Neural cell (in vitro differentiated cells): ENCODE measurements at regions not wholly inside any gene's neighbourhood (a gene's known extent, or its start where the extent isn't known, plus 50 kb on each side); places are given as distances from the start of the nearest gene placed in this dataset.

Experiments
- H2AFZ ChIP-seq: fragments of 200-600, 300-800 bp; sonication (generic), shearing (Covaris generic); 2 replicates; pipeline ENCODE4 v1.6.0; 2014; ENCODE audit warnings: low read depth, mild to moderate bottlenecking, antibody characterized with exemption, low read length, moderate library complexity
- H3F3A ChIP-seq: fragments of 200-600 bp; shearing (Covaris generic); 2 replicates; pipeline ENCODE4 v1.6.1; 2016; ENCODE audit warnings: mild to moderate bottlenecking, moderate library complexity, mixed read lengths, antibody characterized with exemption, low read length; ENCODE audit not compliant: insufficient read depth, poor library complexity, severe bottlenecking
- H3K27ac ChIP-seq: fragments of 200-600, 300-800 bp; sonication (generic), shearing (Covaris generic); 2 replicates; pipeline ENCODE4 v1.5.1; 2014; ENCODE audit warnings: mild to moderate bottlenecking, low read length, moderate library complexity
- H3K27me3 ChIP-seq: fragments of 300-800, 200-600 bp; sonication (generic), shearing (Covaris generic); 2 replicates; pipeline ENCODE4 v1.6.0; 2014; ENCODE audit warnings: mild to moderate bottlenecking, low read depth, low read length, moderate library complexity; ENCODE audit not compliant: insufficient read depth
- H3K36me3 ChIP-seq: fragments of 300-800, 200-600 bp; sonication (generic), shearing (Covaris generic); 2 replicates; pipeline ENCODE4 v1.5.1; 2014; ENCODE audit warnings: mild to moderate bottlenecking, antibody characterized with exemption, low read length, moderate library complexity; ENCODE audit not compliant: insufficient read depth
- H3K4me2 ChIP-seq: fragments of 300-800, 200-600 bp; sonication (generic), shearing (Covaris generic); 2 replicates; pipeline ENCODE4 v1.6.0; 2014; ENCODE audit warnings: mild to moderate bottlenecking, low read length
- H3K4me3 ChIP-seq: fragments of 300-800, 200-600 bp; sonication (generic), shearing (Covaris generic); 2 replicates; pipeline ENCODE4 v1.5.1; 2014; ENCODE audit warnings: mild to moderate bottlenecking, low read length, moderate library complexity
- H3K79me2 ChIP-seq: fragments of 200-600 bp; shearing (Covaris generic); replicated peaks from 2 replicates; pipeline ENCODE4 v1.6.0; 2014; ENCODE audit warnings: mild to moderate bottlenecking, low read length, moderate library complexity; ENCODE audit not compliant: insufficient read depth
- H3K9ac ChIP-seq: fragments of 300-800, 200-600 bp; sonication (generic), shearing (Covaris generic); 2 replicates; pipeline ENCODE4 v1.6.1; 2016; ENCODE audit warnings: mild to moderate bottlenecking, low read length, mixed read lengths
- H3K9me2 ChIP-seq: fragments of 200-600 bp; shearing (Covaris generic); 2 replicates; pipeline ENCODE4 v1.6.1; 2016; ENCODE audit warnings: mild to moderate bottlenecking, low read length, mixed read lengths; ENCODE audit not compliant: insufficient read depth
- H3K9me3 ChIP-seq: fragments of 200-600, 300-800 bp; sonication (generic), shearing (Covaris generic); 2 replicates; pipeline ENCODE4 v1.6.1; 2016; ENCODE audit warnings: mild to moderate bottlenecking, mixed run types, low read length, moderate library complexity, mixed read lengths
- H4K20me1 ChIP-seq: fragments of 200-600 bp; shearing (Covaris generic); 2 replicates; pipeline ENCODE4 v1.6.1; 2016; ENCODE audit warnings: mild to moderate bottlenecking, mixed run types; ENCODE audit not compliant: insufficient read depth
- CTCF ChIP-seq: fragments of 450-650 bp; IDR thresholded peaks from 2 replicates; pipeline ENCODE4 v1.5.1; 2014; ENCODE audit warnings: antibody characterized with exemption, mild to moderate bottlenecking, moderate library complexity; ENCODE audit not compliant: poor library complexity, severe bottlenecking
- EP300 ChIP-seq: fragments of 450-650 bp; conservative IDR thresholded peaks from 2 replicates; pipeline ENCODE4 v1.6.1; 2014; ENCODE audit warnings: antibody characterized with exemption, mild to moderate bottlenecking, moderate library complexity; ENCODE audit not compliant: poor library complexity, severe bottlenecking
- EZH2 ChIP-seq: fragments of 200-600, 300-800 bp; shearing (Covaris generic), sonication (generic); IDR thresholded peaks from 2 replicates; pipeline ENCODE4 v1.6.1; 2014; ENCODE audit warnings: antibody characterized with exemption, low read length, borderline replicate concordance, mild to moderate bottlenecking; ENCODE audit not compliant: insufficient read depth, poor library complexity, severe bottlenecking
- MXI1 ChIP-seq: fragments of 450-650 bp; conservative IDR thresholded peaks from 2 replicates; pipeline ENCODE4 v1.6.1; 2014; ENCODE audit warnings: antibody characterized with exemption, mild to moderate bottlenecking; ENCODE audit not compliant: poor library complexity, severe bottlenecking
- POLR2AphosphoS5 ChIP-seq: IDR thresholded peaks from 2 replicates; pipeline ENCODE4 v1.6.1; 2012
- RAD21 ChIP-seq: fragments of 450-650 bp; conservative IDR thresholded peaks from 2 replicates; pipeline ENCODE4 v1.6.1; 2014; ENCODE audit warnings: antibody characterized with exemption, mild to moderate bottlenecking, moderate library complexity
- REST ChIP-seq: IDR thresholded peaks from 2 replicates; pipeline ENCODE4 v1.6.1; 2012; ENCODE audit warnings: borderline replicate concordance
- SMC3 ChIP-seq: fragments of 450-650 bp; conservative IDR thresholded peaks from 2 replicates; pipeline ENCODE4 v1.6.1; 2014; ENCODE audit warnings: antibody characterized with exemption, mild to moderate bottlenecking, moderate library complexity; ENCODE audit not compliant: poor library complexity
- TAF1 ChIP-seq: IDR thresholded peaks from 2 replicates; pipeline ENCODE4 v1.6.1; 2012; ENCODE audit warnings: low read depth

- Histone ChIP-seq H3K9me2 (no peaks in the 10 kb centered on the region), H2AFZ (no peak overlapping the region), H4K20me1 (no peaks in the 10 kb centered on the region), H3K9ac (no peak overlapping the region), H3K27me3 (no peaks in the 10 kb centered on the region), H3K4me2 (no peak overlapping the region), H3F3A (no peaks in the 10 kb centered on the region), H3K36me3 (no peaks in the 10 kb centered on the region), H3K27ac (no peak overlapping the region), H3K4me3 (no peak overlapping the region), H3K79me2 (no peaks in the 10 kb centered on the region), H3K9me3 (no peaks in the 10 kb centered on the region)
- no peak for TF ChIP-seq RAD21
- no peak for TF ChIP-seq EP300
- TF ChIP-seq POLR2AphosphoS5 = no peak
- TF ChIP-seq EZH2 = no peak
- TF ChIP-seq SMC3 = no peak
- no peak for TF ChIP-seq REST
- no peak for TF ChIP-seq TAF1
- TF ChIP-seq MXI1 = no peak
- no peak for TF ChIP-seq CTCF
Measured at GRCh38 chr2:150695451-150696135, 208.1 kb upstream of the RND3 start.

GRCh38 chr2:150693556-150693955 lies 206.1 kb upstream of the RND3 start:
- H3K27ac ChIP-seq = no peak overlapping the region
- TF ChIP-seq SMC3 = no peak
- TF ChIP-seq POLR2AphosphoS5 = no peak
- no peak for TF ChIP-seq EZH2
- H3K36me3 ChIP-seq = no peaks in the 10 kb centered on the region
- H3K4me3 ChIP-seq = no peak overlapping the region
- H4K20me1 ChIP-seq = no peaks in the 10 kb centered on the region
- no peak overlapping the region for H2AFZ ChIP-seq
- H3K79me2 ChIP-seq = no peaks in the 10 kb centered on the region
- no peak overlapping the region for H3K9ac ChIP-seq
- no peak overlapping the region for H3K4me2 ChIP-seq
- no peaks in the 10 kb centered on the region for H3K9me3 ChIP-seq
- H3K9me2 ChIP-seq = no peaks in the 10 kb centered on the region
- H3F3A ChIP-seq = no peaks in the 10 kb centered on the region
- H3K27me3 ChIP-seq = no peaks in the 10 kb centered on the region
